ENCODE measurements at regions not wholly inside any gene's neighbourhood (a gene's known extent, or its start where the extent isn't known, plus 50 kb on each side); places are given as distances from the start of the nearest gene placed in this dataset.
A peak's percentile ranks its signal among the peaks of the same experiment; 100 is the strongest.

- POLR2A ChIA-PET: no interaction called here
- Mint-ChIP-seq H3K27me3 (no peaks in the 10 kb centered on the region), H3K4me3 (no peak overlapping the region), H3K27ac (peak overlapping the region in 1 of 8 donors; percentile 9), H3K36me3 (no peaks in the 10 kb centered on the region), H3K9me3 (peaks cover 0 to 5% (median 2%) of the 10 kb centered on the region in 5 donors), H3K4me1 (no peaks in the 10 kb centered on the region)
- CTCF ChIA-PET: no interaction called here
- Histone ChIP-seq H3K4me1 (ENCODE audit: insufficient read depth, low read length) (no peaks in the 10 kb centered on the region), H3K27ac (ENCODE audit: low read depth, low read length) (no peak overlapping the region), H3K27me3 (ENCODE audit: insufficient read depth, low read length, poor library complexity, severe bottlenecking) (no peaks in the 10 kb centered on the region), H3K36me3 (ENCODE audit: insufficient read depth, low read length) (no peaks in the 10 kb centered on the region), H3K4me3 (ENCODE audit: low read length) (no peak overlapping the region), H3K9me3 (ENCODE audit: low read length) (no peaks in the 10 kb centered on the region)
- no peak for DNase-seq
These were observed 106.8 kb downstream of the MSX2 start for GRCh38 chr5:174831031-174831660.

- Mint-ChIP-seq H3K9me3 (peaks cover 0 to 2% (median 2%) of the 10 kb centered on the region in 5 donors), H3K4me3 (no peak overlapping the region), H3K4me1 (no peaks in the 10 kb centered on the region), H3K27me3 (no peaks in the 10 kb centered on the region), H3K36me3 (no peaks in the 10 kb centered on the region), H3K27ac (no peak overlapping the region)
- ChIA-PET CTCF (no interaction called here), POLR2A (no interaction called here)
- DNase-seq: no peak
- no peaks in the 10 kb centered on the region for H3K4me1 ChIP-seq (ENCODE audit: insufficient read depth, low read length)
- H3K27ac ChIP-seq (ENCODE audit: low read depth, low read length): no peak overlapping the region
- H3K36me3 ChIP-seq (ENCODE audit: insufficient read depth, low read length): no peaks in the 10 kb centered on the region
- H3K9me3 ChIP-seq (ENCODE audit: low read length): no peaks in the 10 kb centered on the region
- no peak overlapping the region for H3K4me3 ChIP-seq (ENCODE audit: low read length)
- H3K27me3 ChIP-seq (ENCODE audit: insufficient read depth, low read length, poor library complexity, severe bottlenecking): no peaks in the 10 kb centered on the region
These were observed 105.1 kb downstream of the MSX2 start for GRCh38 chr5:174829511-174829864.

GRCh38 chr5:174828804-174829510 lies 104.6 kb downstream of the MSX2 start:
- no peaks in the 10 kb centered on the region for H3K4me1 ChIP-seq (ENCODE audit: insufficient read depth, low read length)
- no peak for DNase-seq
- no peaks in the 10 kb centered on the region for H3K27me3 ChIP-seq (ENCODE audit: insufficient read depth, low read length, poor library complexity, severe bottlenecking)
- ChIA-PET POLR2A (no interaction called here), CTCF (no interaction called here)
- H3K4me3 ChIP-seq (ENCODE audit: low read length): no peak overlapping the region
- Mint-ChIP-seq H3K27me3 (no peaks in the 10 kb centered on the region), H3K9me3 (peaks cover 0 to 2% (median 0%) of the 10 kb centered on the region in 5 donors), H3K27ac (no peak overlapping the region), H3K4me3 (no peak overlapping the region), H3K36me3 (no peaks in the 10 kb centered on the region), H3K4me1 (no peaks in the 10 kb centered on the region)
- H3K27ac ChIP-seq (ENCODE audit: low read depth, low read length): no peak overlapping the region
- H3K36me3 ChIP-seq (ENCODE audit: insufficient read depth, low read length): no peaks in the 10 kb centered on the region
- H3K9me3 ChIP-seq (ENCODE audit: low read length): no peaks in the 10 kb centered on the region

DNA sequence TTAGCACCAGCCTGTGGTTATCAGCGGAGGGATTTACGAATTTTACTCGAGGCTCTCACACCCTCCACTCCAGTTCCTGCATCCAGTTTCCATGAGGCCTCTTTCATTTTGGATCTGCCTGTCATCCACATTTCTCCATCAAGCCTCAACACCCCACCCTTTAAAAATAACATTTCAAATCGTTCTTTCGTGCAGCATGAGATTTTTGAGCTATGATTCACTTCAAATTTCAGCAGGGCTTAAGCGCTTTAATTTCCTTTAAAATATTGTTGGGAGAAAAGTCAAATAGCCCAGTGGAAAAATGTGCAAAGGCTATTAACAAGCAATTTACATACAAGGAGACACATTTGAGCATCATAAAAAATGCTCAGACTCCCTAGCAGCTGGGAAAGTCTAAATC lies 103.2 kb downstream of the MSX2 start:
- no peak overlapping the region for H3K27ac Mint-ChIP-seq
- H3K9me3 Mint-ChIP-seq: peaks cover 0 to 2% (median 0%) of the 10 kb centered on the region in 5 donors
- H3K4me3 Mint-ChIP-seq: no peak overlapping the region
- no peak overlapping the region for H3K27ac ChIP-seq (ENCODE audit: low read depth, low read length)
- no peaks in the 10 kb centered on the region for H3K27me3 ChIP-seq (ENCODE audit: insufficient read depth, low read length, poor library complexity, severe bottlenecking)
- H3K9me3 ChIP-seq (ENCODE audit: low read length): no peaks in the 10 kb centered on the region
- DNase-seq: no peak
- H3K4me3 ChIP-seq (ENCODE audit: low read length): no peak overlapping the region
- no peaks in the 10 kb centered on the region for H3K36me3 ChIP-seq (ENCODE audit: insufficient read depth, low read length)
- H3K27me3 Mint-ChIP-seq: peaks cover 0 to 1% of the 10 kb centered on the region in 2 donors
- H3K4me1 ChIP-seq (ENCODE audit: insufficient read depth, low read length): no peaks in the 10 kb centered on the region
- CTCF ChIA-PET: no interaction called here
- POLR2A ChIA-PET: no interaction called here
- H3K4me1 Mint-ChIP-seq: no peaks in the 10 kb centered on the region
- H3K36me3 Mint-ChIP-seq: no peaks in the 10 kb centered on the region

GRCh38 chr5:174825587-174825986 lies 101.2 kb downstream of the MSX2 start:
- Histone ChIP-seq H3K36me3 (ENCODE audit: insufficient read depth, low read length) (no peaks in the 10 kb centered on the region), H3K27ac (ENCODE audit: low read depth, low read length) (no peak overlapping the region), H3K27me3 (ENCODE audit: insufficient read depth, low read length, poor library complexity, severe bottlenecking) (no peaks in the 10 kb centered on the region), H3K9me3 (ENCODE audit: low read length) (no peaks in the 10 kb centered on the region), H3K4me3 (ENCODE audit: low read length) (no peak overlapping the region), H3K4me1 (ENCODE audit: insufficient read depth, low read length) (no peaks in the 10 kb centered on the region)
- no peak overlapping the region for H3K4me3 Mint-ChIP-seq
- ChIA-PET POLR2A (no interaction called here), CTCF (no interaction called here)
- peaks cover 0 to 2% (median 0%) of the 10 kb centered on the region in 5 donors for H3K9me3 Mint-ChIP-seq
- no peaks in the 10 kb centered on the region for H3K36me3 Mint-ChIP-seq
- no peaks in the 10 kb centered on the region for H3K4me1 Mint-ChIP-seq
- H3K27me3 Mint-ChIP-seq: peaks cover 0 to 6% of the 10 kb centered on the region in 2 donors
- no peak overlapping the region for H3K27ac Mint-ChIP-seq
- DNase-seq: no peak

GRCh38 chr5:174818430-174818829 lies 94.0 kb downstream of the MSX2 start:
- Histone ChIP-seq H3K27ac (ENCODE audit: low read depth, low read length) (no peak overlapping the region), H3K4me1 (ENCODE audit: insufficient read depth, low read length) (no peaks in the 10 kb centered on the region), H3K4me3 (ENCODE audit: low read length) (no peak overlapping the region), H3K27me3 (ENCODE audit: insufficient read depth, low read length, poor library complexity, severe bottlenecking) (no peaks in the 10 kb centered on the region), H3K9me3 (ENCODE audit: low read length) (peaks cover 3% of the 10 kb centered on the region), H3K36me3 (ENCODE audit: insufficient read depth, low read length) (no peaks in the 10 kb centered on the region)
- H3K36me3 Mint-ChIP-seq: no peaks in the 10 kb centered on the region
- H3K4me1 Mint-ChIP-seq: no peaks in the 10 kb centered on the region
- no peak for DNase-seq
- no peak overlapping the region for H3K4me3 Mint-ChIP-seq
- ChIA-PET POLR2A (no interaction called here), CTCF (no interaction called here)
- peaks cover 4 to 14% (median 9%) of the 10 kb centered on the region in 5 donors for H3K9me3 Mint-ChIP-seq
- H3K27me3 Mint-ChIP-seq: peaks cover 0 to 9% of the 10 kb centered on the region in 2 donors
- no peak overlapping the region for H3K27ac Mint-ChIP-seq

GRCh38 chr5:174817610-174818009 lies 93.2 kb downstream of the MSX2 start:
- Mint-ChIP-seq H3K4me1 (no peaks in the 10 kb centered on the region), H3K4me3 (no peak overlapping the region), H3K27me3 (peaks cover 0 to 8% of the 10 kb centered on the region in 2 donors), H3K27ac (no peak overlapping the region), H3K36me3 (no peaks in the 10 kb centered on the region), H3K9me3 (peaks cover 4 to 14% (median 12%) of the 10 kb centered on the region in 5 donors)
- Histone ChIP-seq H3K9me3 (ENCODE audit: low read length) (peaks cover 3% of the 10 kb centered on the region), H3K4me3 (ENCODE audit: low read length) (no peak overlapping the region), H3K27me3 (ENCODE audit: insufficient read depth, low read length, poor library complexity, severe bottlenecking) (no peaks in the 10 kb centered on the region), H3K4me1 (ENCODE audit: insufficient read depth, low read length) (no peaks in the 10 kb centered on the region), H3K27ac (ENCODE audit: low read depth, low read length) (no peak overlapping the region), H3K36me3 (ENCODE audit: insufficient read depth, low read length) (no peaks in the 10 kb centered on the region)
- ChIA-PET POLR2A (no interaction called here), CTCF (no interaction called here)
- no peak for DNase-seq

GRCh38 chr5:174816858-174817257 lies 92.5 kb downstream of the MSX2 start:
- peaks cover 3% of the 10 kb centered on the region for H3K9me3 ChIP-seq (ENCODE audit: low read length)
- no peak for DNase-seq
- Mint-ChIP-seq H3K4me1 (no peaks in the 10 kb centered on the region), H3K4me3 (no peak overlapping the region), H3K27ac (no peak overlapping the region), H3K9me3 (peaks cover 4 to 14% (median 12%) of the 10 kb centered on the region in 5 donors), H3K27me3 (peaks cover 0 to 3% of the 10 kb centered on the region in 2 donors), H3K36me3 (no peaks in the 10 kb centered on the region)
- H3K27ac ChIP-seq (ENCODE audit: low read depth, low read length): no peak overlapping the region
- POLR2A ChIA-PET: no interaction called here
- no peaks in the 10 kb centered on the region for H3K4me1 ChIP-seq (ENCODE audit: insufficient read depth, low read length)
- CTCF ChIA-PET: no interaction called here
- H3K27me3 ChIP-seq (ENCODE audit: insufficient read depth, low read length, poor library complexity, severe bottlenecking): no peaks in the 10 kb centered on the region
- H3K36me3 ChIP-seq (ENCODE audit: insufficient read depth, low read length): no peaks in the 10 kb centered on the region
- no peak overlapping the region for H3K4me3 ChIP-seq (ENCODE audit: low read length)
